Caco-2 (cell line): ENCODE measurements at regions not wholly inside any gene's neighbourhood (a gene's known extent, or its start where the extent isn't known, plus 50 kb on each side); places are given as distances from the start of the nearest gene placed in this dataset.

Experiments
- BruUV-seq: library from RNA; stranded (reverse); fragments of 400-500 nt; replicated peaks from 2 replicates; lab custom pipeline; 2021; lab: Mats Ljungman, UMichigan
- CTCF ChIA-PET: fragments of 300-600 bp; sonication (Branson Sonifier 250); formaldehyde crosslinking; loops from one replicate; lab custom pipeline; 2022; ENCODE audit warnings: antibody characterized with exemption; lab: Charles Lee
- POLR2A ChIA-PET: fragments of 300-600 bp; sonication (Branson Sonifier 250); formaldehyde crosslinking; loops from one replicate; lab custom pipeline; 2022; ENCODE audit warnings: antibody characterized with exemption; lab: Charles Lee
- DNase-seq, 2 experiments: peaks; one replicate each; pipeline versions ENCODE4 v3.0.0 to v3.0.0-alpha.2; 2020 to 2022
- H3K27me3 ChIP-seq: replicated peaks from 2 replicates; pipeline ENCODE4 v1.6.0; 2011; ENCODE audit warnings: low read length; ENCODE audit not compliant: control insufficient read depth, insufficient read depth
- H3K36me3 ChIP-seq: 2 replicates; pipeline ENCODE4 v1.5.1; 2011; ENCODE audit warnings: low read length; ENCODE audit not compliant: control insufficient read depth, insufficient read depth
- H3K4me1 ChIP-seq: fragments of 250-450 bp; sonication (Bioruptor Pico); 2 replicates; pipeline ENCODE4 v1.5.1; 2020; ENCODE audit warnings: mild to moderate bottlenecking
- H3K4me3 ChIP-seq: 2 replicates; pipeline ENCODE4 v1.5.1; 2011; ENCODE audit warnings: low read depth, mild to moderate bottlenecking, control low read depth, low read length
- H3K9me3 ChIP-seq: fragments of 250-450 bp; sonication (Bioruptor Pico); 2 replicates; pipeline ENCODE4 v1.5.1; 2020; ENCODE audit warnings: mild to moderate bottlenecking, moderate library complexity
- H3K27ac Mint-ChIP-seq: one replicate; pipeline ENCODE4 v1.8.0; 2022; ENCODE audit warnings: mixed read lengths; ENCODE audit not compliant: unreplicated experiment
- H3K27me3 Mint-ChIP-seq: one replicate; pipeline ENCODE4 v1.8.0; 2022; ENCODE audit warnings: mixed read lengths; ENCODE audit not compliant: insufficient read depth, unreplicated experiment
- H3K36me3 Mint-ChIP-seq: one replicate; pipeline ENCODE4 v1.8.0; 2022; ENCODE audit warnings: mild to moderate bottlenecking, mixed read lengths; ENCODE audit not compliant: insufficient read depth, unreplicated experiment
- H3K4me1 Mint-ChIP-seq: one replicate; pipeline ENCODE4 v1.8.0; 2022; ENCODE audit warnings: low read depth, mixed read lengths; ENCODE audit not compliant: unreplicated experiment
- H3K4me3 Mint-ChIP-seq: one replicate; pipeline ENCODE4 v1.8.0; 2022; ENCODE audit warnings: mild to moderate bottlenecking, moderate library complexity, mixed read lengths; ENCODE audit not compliant: unreplicated experiment
- H3K9me3 Mint-ChIP-seq: one replicate; pipeline ENCODE4 v1.8.0; 2022; ENCODE audit warnings: mixed read lengths; ENCODE audit not compliant: unreplicated experiment
- CTCF ChIP-seq, 2 experiments: fragments of 200-600 bp in 1 of 2; IDR thresholded peaks; 1 replicate in 1 of 2; 2 replicates in 1 of 2; pipeline versions ENCODE4 v1.5.1 to v1.8.0; 2011 to 2022; ENCODE audit warnings: antibody characterized with exemption in 1 of 2, control low read depth in 1 of 2, inconsistent platforms in 1 of 2, low read depth in 1 of 2, low read length in 1 of 2, mild to moderate bottlenecking in 1 of 2, moderate library complexity in 1 of 2; ENCODE audit not compliant: insufficient read depth in 1 of 2, severe bottlenecking in 1 of 2, unreplicated experiment in 1 of 2
- intact Hi-C: fragments of 100-400 bp; cut with micrococcal nuclease; formaldehyde crosslinking; loops from one replicate; pipeline ENCODE4 v1.10.0; 2022; ENCODE audit not compliant: unreplicated experiment

GRCh38 chr16:29316761-29317183 is 89.7 kb downstream of the NPIPB11 start:
- Histone ChIP-seq H3K36me3 (no peaks in the 10 kb centered on the region), H3K4me1 (no peaks in the 10 kb centered on the region), H3K9me3 (no peaks in the 10 kb centered on the region), H3K4me3 (no peak overlapping the region), H3K27me3 (no peaks in the 10 kb centered on the region)
- DNase-seq = no peak
- intact Hi-C loops = no loop called here
- ChIA-PET POLR2A (no interaction called here), CTCF (no interaction called here)
- no peaks in the 10 kb centered on the region for H3K4me1 Mint-ChIP-seq
- H3K36me3 Mint-ChIP-seq = no peaks in the 10 kb centered on the region
- H3K9me3 Mint-ChIP-seq = no peaks in the 10 kb centered on the region
- H3K27ac Mint-ChIP-seq = no peak overlapping the region
- no TSS peak for BruUV-seq
- TF ChIP-seq CTCF (IDR thresholded peaks at IDR 0.05; ENCODE audit: insufficient read depth in 1 of 2, low read depth in 1 of 2, low read length in 1 of 2, severe bottlenecking in 1 of 2, unreplicated experiment in 1 of 2) = no peak
- H3K27me3 Mint-ChIP-seq = no peaks in the 10 kb centered on the region
- no peak overlapping the region for H3K4me3 Mint-ChIP-seq

GRCh38 chr16:29315916-29316517 is 90.5 kb downstream of the NPIPB11 start:
- H3K4me1 Mint-ChIP-seq = no peaks in the 10 kb centered on the region

GRCh38 chr16:29315046-29315445 is 91.5 kb downstream of the NPIPB11 start:
- Mint-ChIP-seq H3K36me3 (no peaks in the 10 kb centered on the region), H3K9me3 (no peaks in the 10 kb centered on the region), H3K27me3 (no peaks in the 10 kb centered on the region), H3K4me3 (no peak overlapping the region), H3K4me1 (no peaks in the 10 kb centered on the region), H3K27ac (no peak overlapping the region)
- Histone ChIP-seq H3K4me1 (no peaks in the 10 kb centered on the region), H3K4me3 (no peak overlapping the region), H3K27me3 (no peaks in the 10 kb centered on the region), H3K36me3 (no peaks in the 10 kb centered on the region), H3K9me3 (no peaks in the 10 kb centered on the region)
- TF ChIP-seq CTCF (IDR thresholded peaks at IDR 0.05; ENCODE audit: insufficient read depth in 1 of 2, low read depth in 1 of 2, low read length in 1 of 2, severe bottlenecking in 1 of 2, unreplicated experiment in 1 of 2) = no peak
- no peak for DNase-seq
- POLR2A ChIA-PET = no interaction called here
- CTCF ChIA-PET = no interaction called here
- intact Hi-C loops = no loop called here
- no TSS peak for BruUV-seq

More at GRCh38 chr16:29315916-29316517, 90.5 kb downstream of the NPIPB11 start:
- DNase-seq = peak in 1 of 2 experiments; percentile 21
- intact Hi-C loops = no loop called here
- Mint-ChIP-seq H3K4me3 (no peak overlapping the region), H3K36me3 (no peaks in the 10 kb centered on the region), H3K27me3 (no peaks in the 10 kb centered on the region), H3K27ac (no peak overlapping the region), H3K9me3 (no peaks in the 10 kb centered on the region)
- H3K4me3 ChIP-seq = no peak overlapping the region
- H3K36me3 ChIP-seq = no peaks in the 10 kb centered on the region
- H3K27me3 ChIP-seq = no peaks in the 10 kb centered on the region
- POLR2A ChIA-PET = no interaction called here
- H3K4me1 ChIP-seq = no peaks in the 10 kb centered on the region
- CTCF ChIA-PET = no interaction called here
- TF ChIP-seq CTCF (IDR thresholded peaks at IDR 0.05; ENCODE audit: insufficient read depth in 1 of 2, low read depth in 1 of 2, low read length in 1 of 2, severe bottlenecking in 1 of 2, unreplicated experiment in 1 of 2) = peak in 1 of 2 experiments; percentile 20
- no TSS peak for BruUV-seq
- H3K9me3 ChIP-seq = no peaks in the 10 kb centered on the region
